Smooth muscle cell (in vitro differentiated cells): ENCODE measurements at regions not wholly inside any gene's neighbourhood (a gene's known extent, or its start where the extent isn't known, plus 50 kb on each side); places are given as distances from the start of the nearest gene placed in this dataset.

Source experiments
- DNase-seq: peaks from one replicate; lab custom pipeline; 2025; ENCODE audit not compliant: unreplicated experiment; lab: John Stamatoyannopoulos, UW
- H2AFZ ChIP-seq: fragments of 200-600 bp; sonication (generic); 2 replicates; pipeline ENCODE4 v1.6.0; 2016; ENCODE audit warnings: antibody characterized with exemption, low read depth, mild to moderate bottlenecking
- H3F3A ChIP-seq: fragments of 200-600 bp; sonication (generic); 2 replicates; pipeline ENCODE4 v1.6.0; 2017; ENCODE audit warnings: antibody characterized with exemption, low read depth
- H3K27ac ChIP-seq: fragments of 200-600 bp; sonication (generic); 2 replicates; pipeline ENCODE4 v1.5.1; 2016; ENCODE audit warnings: low read depth, mild to moderate bottlenecking
- H3K27me3 ChIP-seq: fragments of 200-600 bp; sonication (generic); 2 replicates; pipeline ENCODE4 v1.6.1; 2016; ENCODE audit warnings: low read depth, mild to moderate bottlenecking
- H3K36me3 ChIP-seq: fragments of 200-600 bp; sonication (generic); 2 replicates; pipeline ENCODE4 v1.5.1; 2016; ENCODE audit warnings: low read depth
- H3K4me1 ChIP-seq: fragments of 200-600 bp; sonication (generic); 2 replicates; pipeline ENCODE4 v1.5.1; 2016; ENCODE audit warnings: low read depth
- H3K4me2 ChIP-seq: fragments of 200-600 bp; sonication (generic); 2 replicates; pipeline ENCODE4 v1.6.0; 2016; ENCODE audit warnings: mild to moderate bottlenecking
- H3K4me3 ChIP-seq: fragments of 200-600 bp; sonication (generic); 2 replicates; pipeline ENCODE4 v1.5.1; 2016; ENCODE audit warnings: mild to moderate bottlenecking
- H3K79me2 ChIP-seq: fragments of 200-600 bp; sonication (generic); 2 replicates; pipeline ENCODE4 v1.6.0; 2016; ENCODE audit warnings: low read depth, mild to moderate bottlenecking
- H3K9ac ChIP-seq: fragments of 200-600 bp; sonication (generic); 2 replicates; pipeline ENCODE4 v1.6.0; 2016; ENCODE audit warnings: low read depth
- H3K9me3 ChIP-seq: fragments of 200-600 bp; sonication (generic); replicated peaks from 2 replicates; pipeline ENCODE4 v1.5.1; 2016; ENCODE audit warnings: low read depth
- H4K20me1 ChIP-seq: fragments of 200-600 bp; sonication (generic); 2 replicates; pipeline ENCODE4 v1.6.0; 2016; ENCODE audit warnings: low read depth
- WGBS: methylation state at CpG from one replicate; pipeline ENCODE4 v1.1.7; 2016; ENCODE audit warnings: low lambda C conversion rate; 5-methylcytosine and 5-hydroxymethylcytosine counted together
- TF ChIP-seq, protein P1 (sequence below): fragments of 200-600 bp; sonication (generic); IDR thresholded peaks from 2 replicates; pipeline ENCODE4 v1.5.1; 2017; ENCODE audit warnings: borderline replicate concordance, mild to moderate bottlenecking, antibody characterized with exemption; ENCODE audit not compliant: insufficient read depth, poor library complexity, severe bottlenecking

- no peak overlapping the region for H2AFZ ChIP-seq
- 96% methylated on average over 2 of the region's 2 CpGs for WGBS
- no peaks in the 10 kb centered on the region for H3F3A ChIP-seq
- no peak overlapping the region for H3K4me3 ChIP-seq
- no peak overlapping the region for H3K9ac ChIP-seq
- H4K20me1 ChIP-seq: no peaks in the 10 kb centered on the region
- no peaks in the 10 kb centered on the region for H3K36me3 ChIP-seq
- no peak overlapping the region for H3K4me2 ChIP-seq
- no peaks in the 10 kb centered on the region for H3K27me3 ChIP-seq
- TF ChIP-seq, protein P1, sequence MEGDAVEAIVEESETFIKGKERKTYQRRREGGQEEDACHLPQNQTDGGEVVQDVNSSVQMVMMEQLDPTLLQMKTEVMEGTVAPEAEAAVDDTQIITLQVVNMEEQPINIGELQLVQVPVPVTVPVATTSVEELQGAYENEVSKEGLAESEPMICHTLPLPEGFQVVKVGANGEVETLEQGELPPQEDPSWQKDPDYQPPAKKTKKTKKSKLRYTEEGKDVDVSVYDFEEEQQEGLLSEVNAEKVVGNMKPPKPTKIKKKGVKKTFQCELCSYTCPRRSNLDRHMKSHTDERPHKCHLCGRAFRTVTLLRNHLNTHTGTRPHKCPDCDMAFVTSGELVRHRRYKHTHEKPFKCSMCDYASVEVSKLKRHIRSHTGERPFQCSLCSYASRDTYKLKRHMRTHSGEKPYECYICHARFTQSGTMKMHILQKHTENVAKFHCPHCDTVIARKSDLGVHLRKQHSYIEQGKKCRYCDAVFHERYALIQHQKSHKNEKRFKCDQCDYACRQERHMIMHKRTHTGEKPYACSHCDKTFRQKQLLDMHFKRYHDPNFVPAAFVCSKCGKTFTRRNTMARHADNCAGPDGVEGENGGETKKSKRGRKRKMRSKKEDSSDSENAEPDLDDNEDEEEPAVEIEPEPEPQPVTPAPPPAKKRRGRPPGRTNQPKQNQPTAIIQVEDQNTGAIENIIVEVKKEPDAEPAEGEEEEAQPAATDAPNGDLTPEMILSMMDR: no peak
- no peaks in the 10 kb centered on the region for H3K4me1 ChIP-seq
- no peaks in the 10 kb centered on the region for H3K9me3 ChIP-seq
- no peak for DNase-seq
- H3K27ac ChIP-seq: no peak overlapping the region
- no peaks in the 10 kb centered on the region for H3K79me2 ChIP-seq
These were observed 692.7 kb upstream of the SGO1 start for GRCh38 chr3:20878691-20879090.

GRCh38 chr3:20873235-20873634 lies 687.2 kb upstream of the SGO1 start:
- Histone ChIP-seq H3K79me2 (no peaks in the 10 kb centered on the region), H3K9me3 (no peaks in the 10 kb centered on the region), H3K4me1 (no peaks in the 10 kb centered on the region), H4K20me1 (no peaks in the 10 kb centered on the region), H3K4me3 (no peak overlapping the region), H3K4me2 (no peak overlapping the region), H3K9ac (no peak overlapping the region), H3F3A (no peaks in the 10 kb centered on the region), H3K36me3 (no peaks in the 10 kb centered on the region), H3K27ac (no peak overlapping the region), H3K27me3 (no peaks in the 10 kb centered on the region), H2AFZ (no peak overlapping the region)
- DNase-seq: no peak
- WGBS: 88% methylated on average over 3 of the region's 3 CpGs
- TF ChIP-seq, protein P1: no peak

DNA sequence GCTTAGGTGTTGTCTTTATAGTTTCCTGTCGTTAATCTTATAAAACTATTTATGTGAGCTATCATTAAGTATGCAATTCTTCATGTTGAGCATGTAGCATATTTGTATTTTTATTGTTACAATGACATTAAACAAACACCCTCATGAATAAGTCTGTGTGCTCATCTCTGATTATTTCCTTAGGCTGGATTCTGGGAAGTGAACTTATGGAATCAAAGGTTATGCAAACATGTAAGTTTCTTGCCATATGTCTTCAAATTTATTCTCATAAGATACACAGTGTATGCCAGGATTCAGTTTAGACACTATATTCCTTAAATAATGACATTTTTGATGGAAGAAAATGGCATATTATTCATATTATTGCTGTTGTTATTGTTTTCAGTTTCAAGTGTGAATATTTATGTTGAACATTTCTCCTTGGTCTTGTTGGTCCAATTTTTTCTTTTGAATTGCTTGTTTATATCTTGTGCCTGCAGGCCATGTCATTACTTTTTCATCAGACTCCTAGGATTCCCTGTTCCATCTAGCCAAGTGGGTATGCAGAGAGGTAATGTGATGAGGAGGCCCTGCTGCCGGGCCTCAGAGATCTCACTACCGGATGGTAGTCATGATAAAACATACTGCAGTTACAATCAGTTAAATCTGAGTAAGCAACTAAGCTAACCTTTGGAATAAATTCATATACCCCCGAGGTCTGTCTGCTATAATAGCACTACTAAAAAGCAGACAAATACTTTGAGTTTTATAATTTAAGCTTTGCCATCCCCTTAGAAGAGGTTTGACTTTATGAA lies 684.3 kb upstream of the SGO1 start:
- Histone ChIP-seq H3F3A (no peaks in the 10 kb centered on the region), H3K27me3 (no peaks in the 10 kb centered on the region), H3K4me2 (no peak overlapping the region), H3K9ac (no peak overlapping the region), H4K20me1 (no peaks in the 10 kb centered on the region), H3K9me3 (no peaks in the 10 kb centered on the region), H3K36me3 (no peaks in the 10 kb centered on the region), H3K4me1 (no peaks in the 10 kb centered on the region), H3K4me3 (no peak overlapping the region), H3K27ac (no peak overlapping the region), H3K79me2 (no peaks in the 10 kb centered on the region), H2AFZ (peak overlapping the region; percentile 7)
- DNase-seq: no peak
- TF ChIP-seq, protein P1: no peak
- 81% methylated on average over 4 of the region's 4 CpGs for WGBS

DNA sequence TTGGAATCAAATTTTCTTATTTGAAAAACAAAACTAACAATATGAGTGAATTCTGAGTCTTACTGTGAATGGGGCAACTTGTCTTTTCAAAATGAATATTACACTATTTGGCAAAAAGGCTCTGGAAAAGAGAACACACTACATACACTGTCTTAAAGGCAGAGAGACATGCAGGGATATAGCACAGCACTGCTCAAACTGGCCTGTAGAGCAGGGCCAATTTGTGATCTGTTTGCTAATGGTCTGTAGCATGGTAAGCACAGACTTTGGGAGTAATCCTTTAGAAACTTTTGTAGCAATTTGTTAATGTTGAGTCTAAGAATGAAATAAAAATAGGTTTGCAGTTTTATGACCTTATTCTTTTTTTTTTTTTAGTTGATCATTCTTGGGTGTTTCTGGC lies 679.8 kb upstream of the SGO1 start:
- no peaks in the 10 kb centered on the region for H3K27me3 ChIP-seq
- H3K9me3 ChIP-seq: no peaks in the 10 kb centered on the region
- H2AFZ ChIP-seq: no peak overlapping the region
- H3K9ac ChIP-seq: no peak overlapping the region
- H3K4me3 ChIP-seq: no peak overlapping the region
- TF ChIP-seq, protein P1: no peak
- H3K36me3 ChIP-seq: no peaks in the 10 kb centered on the region
- no peak for DNase-seq
- no peak overlapping the region for H3K4me2 ChIP-seq
- H3F3A ChIP-seq: no peaks in the 10 kb centered on the region
- H3K4me1 ChIP-seq: no peaks in the 10 kb centered on the region
- H3K79me2 ChIP-seq: no peaks in the 10 kb centered on the region
- H3K27ac ChIP-seq: no peak overlapping the region
- H4K20me1 ChIP-seq: no peaks in the 10 kb centered on the region
